Effector memory CD4-positive, alpha-beta T cell (primary cell): ENCODE measurements at regions not wholly inside any gene's neighbourhood (a gene's known extent, or its start where the extent isn't known, plus 50 kb on each side); places are given as distances from the start of the nearest gene placed in this dataset.

ENCODE experiments used
- DNase-seq, 3 donors: peaks; one replicate each; pipeline ENCODE4 v3.0.0-alpha.2; 2020
- H3K27ac ChIP-seq: 2 replicates; pipeline ENCODE4 v1.7.0; 2013; ENCODE audit warnings: mild to moderate bottlenecking, low read length, moderate library complexity; ENCODE audit not compliant: insufficient read depth, poor library complexity, severe bottlenecking
- H3K27me3 ChIP-seq: replicated peaks from 2 replicates; pipeline ENCODE4 v1.7.0; 2013; ENCODE audit warnings: mild to moderate bottlenecking, low read length; ENCODE audit not compliant: insufficient read depth, control insufficient read depth, poor library complexity, severe bottlenecking
- H3K36me3 ChIP-seq: 2 replicates; pipeline ENCODE4 v1.7.0; 2013; ENCODE audit warnings: mild to moderate bottlenecking, low read length, moderate library complexity; ENCODE audit not compliant: control insufficient read depth, insufficient read depth
- H3K4me1 ChIP-seq: 2 replicates; pipeline ENCODE4 v1.7.0; 2013; ENCODE audit warnings: low read length, mild to moderate bottlenecking; ENCODE audit not compliant: control insufficient read depth, insufficient read depth, poor library complexity, severe bottlenecking
- H3K4me3 ChIP-seq: 2 replicates; pipeline ENCODE4 v1.7.0; 2013; ENCODE audit warnings: low read length, low read depth, mild to moderate bottlenecking; ENCODE audit not compliant: insufficient read depth, poor library complexity, severe bottlenecking
- H3K9me3 ChIP-seq: 2 replicates; pipeline ENCODE4 v1.7.0; 2013; ENCODE audit warnings: mild to moderate bottlenecking, low read length, moderate library complexity; ENCODE audit not compliant: control insufficient read depth

- Histone ChIP-seq H3K27me3 (no peaks in the 10 kb centered on the region), H3K4me1 (no peaks in the 10 kb centered on the region), H3K9me3 (no peaks in the 10 kb centered on the region), H3K27ac (no peak overlapping the region), H3K36me3 (no peaks in the 10 kb centered on the region), H3K4me3 (no peak overlapping the region)
- no peak for DNase-seq
Measured at GRCh38 chr4:28151314-28151713, 1290.7 kb downstream of the STIM2 start.

- Histone ChIP-seq H3K4me3 (no peak overlapping the region), H3K9me3 (no peaks in the 10 kb centered on the region), H3K4me1 (no peaks in the 10 kb centered on the region), H3K36me3 (no peaks in the 10 kb centered on the region), H3K27me3 (no peaks in the 10 kb centered on the region), H3K27ac (no peak overlapping the region)
- DNase-seq, result no peak
Measured at GRCh38 chr4:28167411-28167810, 1306.8 kb downstream of the STIM2 start.

DNA sequence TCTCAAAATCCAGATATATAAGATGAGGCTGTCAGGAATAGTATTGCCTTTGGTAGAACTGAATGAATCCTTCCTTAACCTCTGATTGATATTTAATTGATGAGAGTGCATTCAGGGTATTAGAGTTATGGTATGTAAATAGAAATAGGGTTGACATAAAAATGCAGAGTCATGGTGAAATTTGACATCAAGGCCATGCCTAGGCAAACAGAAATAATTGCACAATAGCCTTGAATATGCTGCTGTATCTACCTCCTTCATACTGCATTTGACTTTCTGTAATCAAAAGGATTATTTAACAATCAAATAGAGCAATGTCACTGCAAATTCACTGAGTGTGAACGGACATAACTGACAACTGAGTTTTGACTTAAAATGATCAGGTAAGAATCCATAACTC is 1316.3 kb downstream of the STIM2 start:
- DNase-seq, result no peak
- Histone ChIP-seq H3K4me3 (no peak overlapping the region), H3K9me3 (no peaks in the 10 kb centered on the region)

DNA sequence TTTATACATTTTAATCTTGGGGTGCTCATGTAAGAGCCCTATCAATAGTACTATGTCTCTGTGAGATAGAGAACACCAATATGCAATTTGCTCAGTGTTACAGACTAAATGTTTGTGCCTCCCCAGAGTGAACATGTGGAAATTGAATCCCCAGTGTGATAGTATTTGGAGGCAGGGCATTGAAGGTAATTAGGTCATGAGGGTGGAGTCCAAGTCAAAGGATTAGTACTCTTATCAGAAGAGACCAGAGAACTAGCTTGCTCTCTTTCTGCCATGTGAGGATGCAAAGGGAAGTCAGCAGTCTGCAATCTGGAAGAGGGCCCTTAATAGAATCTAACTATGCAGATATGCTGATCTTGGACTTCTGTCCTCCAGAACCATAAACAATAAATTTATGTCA is 1317.0 kb downstream of the STIM2 start:
- H3K27ac ChIP-seq, result no peak overlapping the region
- H3K4me3 ChIP-seq, result no peak overlapping the region
- H3K27me3 ChIP-seq, result no peaks in the 10 kb centered on the region
- no peaks in the 10 kb centered on the region for H3K36me3 ChIP-seq
- DNase-seq, result no peak
- no peaks in the 10 kb centered on the region for H3K9me3 ChIP-seq
- no peaks in the 10 kb centered on the region for H3K4me1 ChIP-seq

More for the DNA sequence above, 1316.3 kb downstream of the STIM2 start:
- H3K27me3 ChIP-seq, result no peaks in the 10 kb centered on the region
- H3K4me1 ChIP-seq, result no peaks in the 10 kb centered on the region
- no peaks in the 10 kb centered on the region for H3K36me3 ChIP-seq
- no peak overlapping the region for H3K27ac ChIP-seq

DNA sequence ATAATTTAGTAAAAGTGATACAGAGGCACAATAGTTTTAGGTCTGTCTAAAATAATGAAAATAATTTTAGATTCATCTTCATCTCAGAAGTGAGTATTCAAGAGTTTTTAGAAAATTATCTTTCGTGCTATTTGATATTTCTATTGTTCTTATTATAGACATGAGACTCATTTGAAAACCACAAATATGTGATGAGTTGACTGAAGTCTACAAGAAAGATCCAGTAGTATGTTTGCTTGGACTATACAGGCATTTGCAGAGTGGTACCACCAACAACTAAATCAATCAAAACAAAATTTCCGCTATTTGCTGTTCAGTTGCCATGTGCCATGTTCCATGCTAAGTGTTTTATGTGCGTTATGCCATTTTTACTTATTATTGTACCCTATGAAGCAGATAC is 1318.5 kb downstream of the STIM2 start:
- no peaks in the 10 kb centered on the region for H3K4me1 ChIP-seq
- H3K27me3 ChIP-seq, result no peaks in the 10 kb centered on the region
- DNase-seq, result no peak
- H3K36me3 ChIP-seq, result no peaks in the 10 kb centered on the region
- H3K9me3 ChIP-seq, result no peaks in the 10 kb centered on the region
- no peak overlapping the region for H3K27ac ChIP-seq
- no peak overlapping the region for H3K4me3 ChIP-seq

DNA sequence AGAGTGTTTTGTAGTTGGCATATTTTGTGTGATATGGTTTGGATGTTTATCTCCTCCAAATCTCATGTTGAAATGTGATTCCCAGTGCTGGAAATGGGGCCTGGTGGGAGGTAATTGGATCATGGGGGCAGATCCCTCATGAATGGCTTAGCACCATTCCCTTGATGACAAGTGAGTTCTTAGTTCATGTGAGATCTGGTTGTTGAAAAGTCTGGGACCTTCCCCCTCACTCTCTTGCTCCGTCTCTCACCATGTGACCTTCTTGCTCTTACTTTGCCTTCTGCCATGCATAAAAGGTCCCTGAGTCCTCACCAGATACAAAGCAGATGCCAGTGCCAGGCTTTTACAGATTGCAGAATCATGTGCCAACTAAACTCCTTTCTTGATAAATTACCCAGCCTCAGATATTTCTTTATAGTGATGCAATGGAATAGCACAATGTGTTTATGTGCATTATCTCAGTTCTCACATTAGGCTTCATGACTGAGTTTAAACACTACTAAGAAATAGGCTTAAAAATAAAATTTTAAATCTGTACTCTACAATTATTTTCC is 1348.8 kb downstream of the STIM2 start:
- Histone ChIP-seq H3K9me3 (no peaks in the 10 kb centered on the region), H3K36me3 (no peaks in the 10 kb centered on the region), H3K4me1 (no peaks in the 10 kb centered on the region), H3K27me3 (no peaks in the 10 kb centered on the region), H3K27ac (no peak overlapping the region), H3K4me3 (no peak overlapping the region)
- DNase-seq, result no peak

- DNase-seq, result no peak
- Histone ChIP-seq H3K27me3 (no peaks in the 10 kb centered on the region), H3K27ac (no peak overlapping the region), H3K36me3 (no peaks in the 10 kb centered on the region), H3K4me3 (no peak overlapping the region), H3K4me1 (no peaks in the 10 kb centered on the region), H3K9me3 (no peaks in the 10 kb centered on the region)
Measured at GRCh38 chr4:28211676-28212470, 1351.2 kb downstream of the STIM2 start.

- Histone ChIP-seq H3K4me1 (no peaks in the 10 kb centered on the region), H3K27me3 (no peaks in the 10 kb centered on the region), H3K9me3 (no peaks in the 10 kb centered on the region), H3K4me3 (no peak overlapping the region), H3K36me3 (no peaks in the 10 kb centered on the region), H3K27ac (no peak overlapping the region)
- DNase-seq, result no peak
Measured at GRCh38 chr4:28221536-28221935, 1360.9 kb downstream of the STIM2 start.

DNA sequence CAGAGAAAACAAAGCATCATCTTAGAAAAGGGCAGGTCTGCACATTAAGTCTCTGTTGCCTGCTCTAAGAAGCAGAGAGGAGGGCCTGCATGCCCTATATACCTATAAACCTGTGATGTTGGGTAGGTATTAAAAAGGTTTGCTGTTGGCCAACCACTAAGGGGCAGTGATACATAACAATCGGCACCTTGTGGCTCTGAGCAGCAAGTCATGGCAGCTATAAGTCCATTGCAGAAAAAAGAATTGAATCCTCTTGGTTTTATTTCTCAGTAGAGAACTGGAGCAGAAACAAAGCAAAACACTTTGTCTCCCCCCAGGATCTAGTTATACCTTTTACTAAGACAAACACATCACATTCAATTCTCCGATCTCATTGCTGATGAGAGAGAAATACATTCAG is 1364.4 kb downstream of the STIM2 start:
- Histone ChIP-seq H3K4me3 (no peak overlapping the region), H3K36me3 (no peaks in the 10 kb centered on the region), H3K27ac (no peak overlapping the region), H3K9me3 (no peaks in the 10 kb centered on the region), H3K27me3 (no peaks in the 10 kb centered on the region), H3K4me1 (no peaks in the 10 kb centered on the region)
- no peak for DNase-seq

- Histone ChIP-seq H3K27me3 (no peaks in the 10 kb centered on the region), H3K4me1 (no peaks in the 10 kb centered on the region), H3K36me3 (no peaks in the 10 kb centered on the region), H3K9me3 (no peaks in the 10 kb centered on the region), H3K4me3 (no peak overlapping the region), H3K27ac (no peak overlapping the region)
- no peak for DNase-seq
Measured at GRCh38 chr4:28225689-28226353, 1365.2 kb downstream of the STIM2 start.
